GM12891 (cell line): ENCODE measurements at regions not wholly inside any gene's neighbourhood (a gene's known extent, or its start where the extent isn't known, plus 50 kb on each side); places are given as distances from the start of the nearest gene placed in this dataset.

Experiments
- DNase-seq: peaks from one replicate; pipeline ENCODE4 v3.0.0; 2011; ENCODE audit warnings: low spot score; ENCODE audit not compliant: insufficient read length
- FAIRE-seq: peaks from 2 replicates; lab custom pipeline; 2011; peaks lifted over from hg19 to GRCh38; lab: Jason Lieb, UNC
- PAX5 ChIP-seq: IDR thresholded peaks from 2 replicates; pipeline ENCODE4 v1.6.1; 2011; ENCODE audit warnings: low read length, moderate library complexity, mild to moderate bottlenecking; ENCODE audit not compliant: insufficient read depth, severe bottlenecking
- POLR2A ChIP-seq: IDR thresholded peaks from 2 replicates; pipeline ENCODE4 v1.6.1; 2011; ENCODE audit warnings: low read depth, low read length, control low read depth
- POLR2AphosphoS5 ChIP-seq: IDR thresholded peaks from 2 replicates; pipeline ENCODE4 v1.6.1; 2011; ENCODE audit warnings: low read depth, low read length, control low read depth
- POU2F2 ChIP-seq: IDR thresholded peaks from 2 replicates; pipeline ENCODE4 v1.6.1; 2011; ENCODE audit warnings: low read depth, mild to moderate bottlenecking, control low read depth, low read length, moderate library complexity
- SPI1 ChIP-seq: IDR thresholded peaks from 2 replicates; pipeline ENCODE4 v1.6.1; 2011; ENCODE audit warnings: low read depth, low read length, control low read depth
- TAF1 ChIP-seq: IDR thresholded peaks from 2 replicates; pipeline ENCODE4 v1.6.1; 2011; ENCODE audit warnings: low read depth, low read length, control low read depth

GRCh38 chr6:163823577-163823976, 409.1 kb downstream of the QKI start:
- DNase-seq (no peak), FAIRE-seq (no peak)
- TF ChIP-seq POLR2A (no peak), TAF1 (no peak), POU2F2 (no peak), POLR2AphosphoS5 (no peak), SPI1 (no peak), PAX5 (no peak)

- FAIRE-seq (no peak), DNase-seq (no peak)
- TF ChIP-seq POU2F2 (no peak), TAF1 (no peak), POLR2A (no peak), PAX5 (no peak), SPI1 (no peak), POLR2AphosphoS5 (no peak)
Observed at GRCh38 chr6:163820745-163821458, 406.4 kb downstream of the QKI start.

GRCh38 chr6:163820171-163820570, 405.7 kb downstream of the QKI start:
- no peak for TF ChIP-seq POLR2AphosphoS5
- TF ChIP-seq POU2F2, result no peak
- TF ChIP-seq PAX5, result no peak
- no peak for TF ChIP-seq TAF1
- TF ChIP-seq SPI1, result no peak
- TF ChIP-seq POLR2A, result no peak
- DNase-seq (no peak), FAIRE-seq (no peak)

- TF ChIP-seq PAX5 (no peak), TAF1 (no peak), SPI1 (no peak), POLR2A (no peak), POLR2AphosphoS5 (no peak), POU2F2 (no peak)
- DNase-seq (no peak), FAIRE-seq (no peak)
Observed at GRCh38 chr6:163818719-163819118, 404.2 kb downstream of the QKI start.

- no peak for FAIRE-seq
- no peak for DNase-seq
- TF ChIP-seq PAX5, result no peak
- TF ChIP-seq POLR2A, result no peak
- no peak for TF ChIP-seq POU2F2
- no peak for TF ChIP-seq POLR2AphosphoS5
- TF ChIP-seq TAF1, result no peak
- no peak for TF ChIP-seq SPI1
Observed at GRCh38 chr6:163816441-163816840, 401.9 kb downstream of the QKI start.

- peak; percentile 5 for FAIRE-seq
- no peak for DNase-seq
- TF ChIP-seq PAX5 (no peak), SPI1 (no peak)
Observed at GRCh38 chr6:163815796-163816195, 401.3 kb downstream of the QKI start.

GRCh38 chr6:163814494-163815364, 400.2 kb downstream of the QKI start:
- FAIRE-seq (peak; percentile 88), DNase-seq (peak; percentile 28)
- TF ChIP-seq PAX5 (peak; percentile 76), TAF1 (no peak)

- DNase-seq, result no peak
- peak; percentile 75 for TF ChIP-seq SPI1
- no peak for TF ChIP-seq POU2F2
- FAIRE-seq, result no peak
Observed at GRCh38 chr6:163813979-163814493, 399.5 kb downstream of the QKI start.

GRCh38 chr6:163811317-163811716, 396.8 kb downstream of the QKI start:
- FAIRE-seq (no peak), DNase-seq (no peak)
- TF ChIP-seq TAF1, result no peak
- TF ChIP-seq SPI1, result no peak
- TF ChIP-seq POU2F2, result no peak
- no peak for TF ChIP-seq PAX5
- TF ChIP-seq POLR2A, result no peak
- no peak for TF ChIP-seq POLR2AphosphoS5
